Heart left ventricle (tissue), 16 donors: ENCODE measurements at regions not wholly inside any gene's neighbourhood (a gene's known extent, or its start where the extent isn't known, plus 50 kb on each side); places are given as distances from the start of the nearest gene placed in this dataset.

Experiments used
- ATAC-seq, 4 donors: fragments of 200-7000 bp; cut with Tn5 transposase; one replicate each; pipeline ENCODE4 v1.9.1; 2020 to 2022; ENCODE audit warnings: moderate library complexity in 4 of 4, mild to moderate bottlenecking in 3 of 4, moderate number of reproducible peaks in 1 of 4
- DNase-seq, 5 donors: peaks; one replicate each; pipeline ENCODE4 v3.0.0-alpha.2; 2020
- H3K27ac ChIP-seq, 12 donors: fragments of 200-600 bp; sonication (generic) in 4 of 12; one replicate each; pipeline versions ENCODE4 v1.5.0 to v1.8.0; 2016 to 2022; ENCODE audit warnings: mild to moderate bottlenecking in 2 of 12
- H3K27me3 ChIP-seq, 9 donors: fragments of 200-600 bp; sonication (generic) in 2 of 9; one replicate each; pipeline versions ENCODE4 v1.5.1 to v1.8.0; 2016 to 2022; ENCODE audit warnings: mild to moderate bottlenecking in 3 of 9
- H3K36me3 ChIP-seq, 9 donors: fragments of 200-600 bp; sonication (generic) in 2 of 9; one replicate each; pipeline versions ENCODE4 v1.5.0 to v1.8.0; 2018 to 2022; ENCODE audit warnings: mild to moderate bottlenecking in 2 of 9
- H3K4me1 ChIP-seq, 12 donors: fragments of 200-600 bp; sonication (generic) in 4 of 12; one replicate each; pipeline versions ENCODE4 v1.5.0 to v1.8.0; 2016 to 2022; ENCODE audit warnings: mild to moderate bottlenecking in 3 of 12
- H3K4me3 ChIP-seq, 12 donors: fragments of 200-600 bp; sonication (generic) in 4 of 12; one replicate each; pipeline versions ENCODE4 v1.5.0 to v1.8.0; 2017 to 2022; ENCODE audit warnings: mild to moderate bottlenecking in 9 of 12, moderate library complexity in 4 of 12
- H3K9me3 ChIP-seq, 12 donors: fragments of 200-600 bp; sonication (generic) in 4 of 12; one replicate each; pipeline versions ENCODE4 v1.5.0 to v1.8.0; 2016 to 2022; ENCODE audit warnings: mild to moderate bottlenecking in 1 of 12
- POLR2A ChIP-seq, 2 donors: fragments of 450-650 bp; IDR thresholded peaks; one replicate each; pipeline ENCODE4 v1.6.1; 2017; ENCODE audit warnings: antibody characterized with exemption in 2 of 2, mild to moderate bottlenecking in 2 of 2, moderate library complexity in 2 of 2
- WGBS, 4 donors: extraction: QIAGEN DNeasy Blood & Tissue Kit in 2 of 4; methylation state at CpG; one replicate each; pipeline versions ENCODE4 v1.1.5 to v1.1.7; 2013 to 2018; 5-methylcytosine and 5-hydroxymethylcytosine counted together
- intact Hi-C, 10 donors: fragments of 100-400 bp; cut with DNase I; formaldehyde crosslinking; loops; one replicate each; pipeline versions ENCODE4 v1.11.1 to v1.14.2; 2022
- TF ChIP-seq, protein P1 (sequence below), 12 donors: fragments of 200-600 bp; sonication (generic) in 4 of 12; IDR thresholded peaks; one replicate each; pipeline versions ENCODE4 v1.5.0 to v1.8.0; 2018 to 2022; ENCODE audit warnings: antibody characterized with exemption in 12 of 12, mild to moderate bottlenecking in 5 of 12
- donor health status: ischemic (EF 13 %, LVEDD 7.1; RV severe dilation, severe dysfunction).
- donor health status: healthy with polysubstance abuse.
- donor health status: DM: no; HTN: yes; CAD: no.
- donor health status: DM: no; HTN: no; CAD: no.
- donor health status: ischemic (EF 25% LVEDD 6.9; RV normal size, moderate dysfunction).
- donor health status: ischemic (EF 25% LVEDD 5.7; RV mildly dilated, moderate dysfunction).
- donor health status: healthy.
- donor health status: DM: yes; HTN: yes; CAD: no.
- donor health status: ischemic (EF 35%, LVEDD 5.7; RV mildly dilated, moderate dysfunction).
- donor health status: nonischemic (EF 11% LVEDD 7.7; RV severe dilation, severe dysfunction).
- donor health status: DM: yes; HTN: yes; CAD: no.
- donor health status: PGD.
- donor health status: ischemic (EF 29% LVEDD 5.4; RV normal size, mild dysfunction).
- donor health status: nonischemic (EF 23%, LVEDD 6.1; RV moderate dilation, normal function).

DNA sequence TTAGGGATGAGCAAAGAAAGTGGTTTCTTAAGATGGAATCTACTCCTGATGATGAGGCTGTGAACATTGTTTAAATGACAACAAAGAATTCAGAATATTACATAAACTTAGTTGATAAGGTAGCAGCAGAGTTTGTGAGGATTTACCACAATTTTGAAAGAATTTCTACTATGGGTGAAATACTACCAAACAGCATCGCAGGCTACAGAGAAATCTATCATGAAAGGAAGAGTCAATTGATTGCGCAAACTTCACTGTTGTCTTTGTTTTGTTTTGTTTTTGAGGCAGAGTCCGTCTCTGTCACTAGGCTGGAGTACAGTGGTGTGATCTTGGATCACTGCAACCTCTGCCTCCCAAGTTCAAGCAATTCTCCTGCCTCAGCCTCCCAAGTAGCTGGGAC is 107.4 kb upstream of the SLC6A6 start:
- intact Hi-C loops = no loop called here
- ATAC-seq (no peak), DNase-seq (no peak)
- no peaks in the 10 kb centered on the region for H3K9me3 ChIP-seq
- no peaks in the 10 kb centered on the region for H3K36me3 ChIP-seq
- peaks cover 0 to 23% (median 0%) of the 10 kb centered on the region in 9 donors for H3K27me3 ChIP-seq
- H3K27ac ChIP-seq = no peak overlapping the region
- TF ChIP-seq, protein P1, sequence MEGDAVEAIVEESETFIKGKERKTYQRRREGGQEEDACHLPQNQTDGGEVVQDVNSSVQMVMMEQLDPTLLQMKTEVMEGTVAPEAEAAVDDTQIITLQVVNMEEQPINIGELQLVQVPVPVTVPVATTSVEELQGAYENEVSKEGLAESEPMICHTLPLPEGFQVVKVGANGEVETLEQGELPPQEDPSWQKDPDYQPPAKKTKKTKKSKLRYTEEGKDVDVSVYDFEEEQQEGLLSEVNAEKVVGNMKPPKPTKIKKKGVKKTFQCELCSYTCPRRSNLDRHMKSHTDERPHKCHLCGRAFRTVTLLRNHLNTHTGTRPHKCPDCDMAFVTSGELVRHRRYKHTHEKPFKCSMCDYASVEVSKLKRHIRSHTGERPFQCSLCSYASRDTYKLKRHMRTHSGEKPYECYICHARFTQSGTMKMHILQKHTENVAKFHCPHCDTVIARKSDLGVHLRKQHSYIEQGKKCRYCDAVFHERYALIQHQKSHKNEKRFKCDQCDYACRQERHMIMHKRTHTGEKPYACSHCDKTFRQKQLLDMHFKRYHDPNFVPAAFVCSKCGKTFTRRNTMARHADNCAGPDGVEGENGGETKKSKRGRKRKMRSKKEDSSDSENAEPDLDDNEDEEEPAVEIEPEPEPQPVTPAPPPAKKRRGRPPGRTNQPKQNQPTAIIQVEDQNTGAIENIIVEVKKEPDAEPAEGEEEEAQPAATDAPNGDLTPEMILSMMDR (IDR thresholded peaks at IDR 0.05) = no peak
- TF ChIP-seq POLR2A (IDR thresholded peaks at IDR 0.05) = no peak
- WGBS, 4 donors = 91 to 94% (median 92%) methylated on average over 3 of the region's 3 CpGs
- H3K4me1 ChIP-seq = peaks cover 0 to 18% (median 7%) of the 10 kb centered on the region in 12 donors
- no peak overlapping the region for H3K4me3 ChIP-seq

DNA sequence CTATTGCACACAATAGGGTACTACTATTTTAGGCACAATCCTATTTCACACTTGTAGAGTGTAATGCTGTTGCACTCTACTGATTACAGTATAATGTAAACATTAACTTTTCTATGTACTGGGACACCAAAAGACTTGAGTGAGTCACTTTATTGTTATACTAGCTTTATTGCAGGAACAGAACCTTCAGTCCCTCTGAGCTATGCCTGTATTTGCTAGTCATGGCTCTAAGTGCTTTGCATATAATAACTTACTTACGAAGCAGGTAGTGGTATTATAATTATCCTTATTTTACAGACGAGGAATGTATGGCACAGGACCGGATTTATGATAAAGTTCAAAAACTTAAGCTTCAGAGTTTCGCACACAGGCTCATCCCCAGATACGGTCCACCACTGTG is 106.6 kb upstream of the SLC6A6 start:
- peaks cover 0 to 17% (median 7%) of the 10 kb centered on the region in 12 donors for H3K4me1 ChIP-seq
- TF ChIP-seq POLR2A (IDR thresholded peaks at IDR 0.05) = no peak
- TF ChIP-seq, protein P1 (IDR thresholded peaks at IDR 0.05) = no peak
- WGBS, 4 donors = 93 to 95% (median 94%) methylated on average over 5 of the region's 5 CpGs
- H3K27ac ChIP-seq = no peak overlapping the region
- H3K27me3 ChIP-seq = peaks cover 0 to 23% (median 0%) of the 10 kb centered on the region in 9 donors
- DNase-seq = no peak
- intact Hi-C loops = no loop called here
- no peaks in the 10 kb centered on the region for H3K36me3 ChIP-seq
- ATAC-seq = no peak
- H3K4me3 ChIP-seq = no peak overlapping the region
- H3K9me3 ChIP-seq = no peaks in the 10 kb centered on the region

DNA sequence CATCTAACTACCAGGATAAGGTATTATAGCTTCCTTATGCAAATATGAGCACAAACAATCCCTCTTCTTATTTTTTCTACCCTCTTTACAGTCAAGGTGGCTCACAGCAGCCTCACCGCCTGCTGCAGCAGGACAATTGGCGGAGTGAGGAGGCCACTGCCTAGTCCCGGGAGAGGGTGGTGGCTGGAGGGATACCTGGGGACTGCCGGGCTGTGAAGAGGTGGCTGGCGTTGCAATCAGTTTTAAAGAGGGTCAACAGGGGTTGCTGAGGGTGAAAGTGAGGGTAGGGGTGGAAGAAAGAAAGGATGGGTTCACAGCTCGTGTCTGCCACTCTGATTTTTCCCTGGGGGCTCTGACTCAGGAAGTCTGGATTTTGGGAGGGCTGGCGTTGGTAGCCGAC is 105.1 kb upstream of the SLC6A6 start:
- TF ChIP-seq POLR2A (IDR thresholded peaks at IDR 0.05) = no peak
- TF ChIP-seq, protein P1 (IDR thresholded peaks at IDR 0.05) = no peak
- DNase-seq (no peak), ATAC-seq (peak in 1 of 4 donors; percentile 10)
- Histone ChIP-seq H3K9me3 (no peaks in the 10 kb centered on the region), H3K36me3 (no peaks in the 10 kb centered on the region), H3K27me3 (peaks cover 0 to 23% (median 0%) of the 10 kb centered on the region in 9 donors), H3K4me3 (peak overlapping the region in 1 of 12 donors; percentile 9), H3K27ac (peak overlapping the region in 4 of 12 donors; percentile 22 to 48 (median 25)), H3K4me1 (peaks cover 0 to 20% (median 8%) of the 10 kb centered on the region in 12 donors)
- intact Hi-C loops = no loop called here
- WGBS, 4 donors = 52 to 61% (median 57%) methylated on average over 8 of the region's 8 CpGs

DNA sequence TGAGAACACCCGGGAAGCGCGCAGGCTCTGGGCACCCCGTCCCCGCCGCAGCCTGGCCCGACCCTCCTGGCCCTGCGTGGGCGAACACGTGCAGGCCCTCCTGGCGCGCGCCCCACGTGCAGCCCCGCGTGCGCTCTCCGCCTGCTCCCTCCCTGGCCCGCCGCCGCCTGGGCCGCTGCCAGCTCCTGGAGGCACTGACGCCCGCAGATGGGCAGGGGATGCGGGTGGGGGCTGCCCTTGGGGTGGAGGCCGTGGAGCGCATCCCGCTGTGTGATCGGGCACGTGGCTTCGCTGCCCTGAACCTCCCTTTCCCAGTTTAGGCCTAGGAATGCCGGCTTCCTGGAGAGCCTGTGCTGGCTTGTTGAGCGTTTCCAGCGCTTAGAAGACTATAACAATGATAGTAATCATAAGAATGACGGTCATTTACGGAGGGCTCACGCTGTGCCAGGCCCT is 104.6 kb upstream of the SLC6A6 start:
- Histone ChIP-seq H3K4me1 (peaks cover 0 to 20% (median 8%) of the 10 kb centered on the region in 12 donors), H3K4me3 (peak overlapping the region in 1 of 12 donors; percentile 9), H3K27ac (peak overlapping the region in 4 of 12 donors; percentile 22 to 48 (median 25)), H3K27me3 (peaks cover 0 to 23% (median 0%) of the 10 kb centered on the region in 9 donors), H3K9me3 (no peaks in the 10 kb centered on the region), H3K36me3 (no peaks in the 10 kb centered on the region)
- TF ChIP-seq, protein P1 (IDR thresholded peaks at IDR 0.05) = no peak
- TF ChIP-seq POLR2A (IDR thresholded peaks at IDR 0.05) = no peak
- ATAC-seq (peak in 3 of 4 donors; percentile 69 to 76 (median 75)), DNase-seq (peak in 4 of 5 donors; percentile 45 to 68 (median 56))
- WGBS, 4 donors = 14 to 32% (median 21%) methylated on average over 6 to 37 of the region's 37 CpGs
- intact Hi-C loops = no loop called here
